ENCODE measurements at regions not wholly inside any gene's neighbourhood (a gene's known extent, or its start where the extent isn't known, plus 50 kb on each side); places are given as distances from the start of the nearest gene placed in this dataset.
A peak's percentile ranks its signal among the peaks of the same experiment; 100 is the strongest.

GRCh38 chr9:73655831-73656230 lies 504.2 kb downstream of the ANXA1 start:
- CTCF ChIA-PET = interaction anchor here (0.8 kb wide), 1 partner anchor 22 kb away, joined by 4 read pairs; no protein-coding TSS in a partner anchor

More at GRCh38 chr9:73655831-73656230, 504.2 kb downstream of the ANXA1 start:
- Histone ChIP-seq H3K27me3 (ENCODE audit: control insufficient read depth, insufficient read depth, low read length) (no peaks in the 10 kb centered on the region), H2BK5ac (ENCODE audit: low read depth, low read length, poor library complexity, severe bottlenecking) (no peak overlapping the region), H3K23ac (ENCODE audit: low read depth, low read length) (no peak overlapping the region), H3K9me3 (ENCODE audit: control insufficient read depth, insufficient read depth, low read length) (peaks cover 3% of the 10 kb centered on the region; the same call in 1 of the 2 replicates), H4K8ac (ENCODE audit: low read depth in 2 of 2, low read length in 2 of 2) (no peak overlapping the region), H3K79me1 (ENCODE audit: low read depth in 1 of 2, low read length in 2 of 2) (no peaks in the 10 kb centered on the region), H2AK9ac (replicated peaks; ENCODE audit: low read depth, low read length, poor library complexity) (no peak overlapping the region), H3K4me2 (ENCODE audit: low read depth, low read length) (no peak overlapping the region), H3K27ac (ENCODE audit: insufficient read depth, low read length) (no peak overlapping the region), H3K18ac (ENCODE audit: low read depth, low read length) (no peak overlapping the region), H4K5ac (ENCODE audit: low read depth, low read length) (no peak overlapping the region), H3K9me1 (ENCODE audit: insufficient read depth, low read length) (no peaks in the 10 kb centered on the region), H3K14ac (replicated peaks; ENCODE audit: low read depth, low read length) (no peak overlapping the region), H3K9ac (ENCODE audit: low read depth, low read length) (no peak overlapping the region), H3K36me3 (ENCODE audit: control insufficient read depth, insufficient read depth, low read length) (no peaks in the 10 kb centered on the region), H3K4ac (ENCODE audit: low read depth, low read length) (no peak overlapping the region), H3K4me3 (ENCODE audit: insufficient read depth, low read depth, low read length) (no peak overlapping the region), H2BK20ac (ENCODE audit: low read depth, low read length) (no peak overlapping the region), H3K4me1 (ENCODE audit: control insufficient read depth, insufficient read depth, low read length) (no peaks in the 10 kb centered on the region), H2AFZ (replicated peaks; ENCODE audit: low read length, poor library complexity) (no peak overlapping the region), H4K20me1 (ENCODE audit: insufficient read depth, low read length) (no peaks in the 10 kb centered on the region), H2BK120ac (ENCODE audit: low read depth, low read length) (no peak overlapping the region), H3K56ac (ENCODE audit: extremely low read depth, insufficient read depth, low read length) (no peak overlapping the region), H2BK15ac (ENCODE audit: low read depth, low read length) (no peak overlapping the region), H4K91ac (ENCODE audit: insufficient read depth, low read depth, low read length) (no peak overlapping the region), H2AK5ac (ENCODE audit: low read depth, low read length) (no peak overlapping the region)
- POLR2A ChIA-PET (ENCODE audit: unreplicated experiment) = no interaction called here
- WGBS, 2 experiments (ENCODE audit: extremely low coverage in 2 of 2, insufficient read length in 1 of 2) = no CpG with 5 or more reads among the region's 2 CpGs
- intact Hi-C loops (cut with micrococcal nuclease) (no loop called here), in situ Hi-C loops (cut with MboI; ENCODE audit: low sequenced_read_pairs) (no loop called here), dilution Hi-C loops (cut with HindIII; ENCODE audit: low sequenced_read_pairs, unreplicated experiment) (no loop called here)
- TF ChIP-seq MAFK (IDR thresholded peaks at IDR 0.05; ENCODE audit: low read depth, low read length) (peak; percentile 55; the same call in 1 of the 2 replicates), MAZ (IDR thresholded peaks at IDR 0.05; ENCODE audit: borderline replicate concordance, low read depth, low read length) (no peak)
- DNase-seq = no peak
- BruUV-seq (replicated peaks) = no TSS peak
- ATAC-seq (ENCODE audit: low read depth) = no peak

Data from IMR-90 (cell line).